Loucy (cell line): ENCODE measurements at regions not wholly inside any gene's neighbourhood (a gene's known extent, or its start where the extent isn't known, plus 50 kb on each side); places are given as distances from the start of the nearest gene placed in this dataset.

Experiments
- CTCF ChIP-seq: fragments of 200-600 bp; sonication (generic); conservative IDR thresholded peaks from 2 replicates; pipeline ENCODE4 v1.5.1; 2014; ENCODE audit warnings: mild to moderate bottlenecking, antibody characterized with exemption, low read length
- EZH2phosphoT487 ChIP-seq: fragments of 200-600 bp; IDR thresholded peaks from 2 replicates; pipeline ENCODE4 v1.6.1; 2018; ENCODE audit warnings: antibody characterized with exemption, mild to moderate bottlenecking, moderate library complexity, borderline replicate concordance

GRCh38 chr15:61564785-61565184 is 335.7 kb upstream of the RORA start:
- TF ChIP-seq CTCF (no peak), EZH2phosphoT487 (no peak)
